ENCODE measurements at regions not wholly inside any gene's neighbourhood (a gene's known extent, or its start where the extent isn't known, plus 50 kb on each side); places are given as distances from the start of the nearest gene placed in this dataset.

- no peak for DNase-seq
Measured at GRCh38 chr5:133705331-133705730, 93.0 kb upstream of the FSTL4 start.

DNA sequence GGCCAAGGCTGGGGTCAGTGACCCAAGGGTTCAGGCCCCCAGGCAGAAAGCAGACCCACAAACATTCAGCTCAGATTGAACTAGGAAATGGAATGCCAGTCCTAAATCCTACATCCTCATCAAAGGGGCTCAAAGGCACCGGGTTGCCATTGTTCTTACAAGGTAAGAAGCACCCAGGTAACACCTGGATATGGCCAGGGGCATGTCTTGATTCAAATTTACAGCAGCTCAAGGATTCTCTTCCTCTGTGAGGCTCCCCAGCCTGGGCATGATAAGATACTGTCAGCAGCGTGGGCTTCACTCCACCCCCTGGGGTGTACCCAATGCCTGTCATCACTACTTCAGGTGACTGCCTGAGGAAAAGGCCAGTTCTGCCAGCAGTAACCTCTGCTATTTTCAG lies 92.1 kb upstream of the FSTL4 start:
- no peak for DNase-seq

DNA sequence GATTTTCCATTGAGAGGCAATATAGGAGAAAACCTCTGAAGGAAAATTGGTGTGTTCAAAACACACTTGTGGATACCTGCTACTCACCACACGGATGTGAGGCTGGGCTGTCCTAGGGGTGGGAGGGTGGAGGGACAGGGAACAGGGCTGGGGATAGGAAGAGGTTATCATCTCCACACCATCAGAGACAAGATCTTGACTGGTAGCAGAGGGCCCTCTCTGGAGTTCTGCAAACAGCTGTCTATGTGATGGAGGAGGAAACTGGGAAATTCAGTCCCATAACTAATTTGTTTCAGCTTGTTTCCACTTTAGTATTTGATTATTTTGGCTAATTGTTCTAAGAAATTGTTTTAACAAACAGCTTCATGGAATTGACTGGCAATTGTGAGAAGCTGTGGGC lies 91.6 kb upstream of the FSTL4 start:
- DNase-seq: no peak

- DNase-seq: no peak
Measured at GRCh38 chr5:133702791-133703770, 90.7 kb upstream of the FSTL4 start.

DNA sequence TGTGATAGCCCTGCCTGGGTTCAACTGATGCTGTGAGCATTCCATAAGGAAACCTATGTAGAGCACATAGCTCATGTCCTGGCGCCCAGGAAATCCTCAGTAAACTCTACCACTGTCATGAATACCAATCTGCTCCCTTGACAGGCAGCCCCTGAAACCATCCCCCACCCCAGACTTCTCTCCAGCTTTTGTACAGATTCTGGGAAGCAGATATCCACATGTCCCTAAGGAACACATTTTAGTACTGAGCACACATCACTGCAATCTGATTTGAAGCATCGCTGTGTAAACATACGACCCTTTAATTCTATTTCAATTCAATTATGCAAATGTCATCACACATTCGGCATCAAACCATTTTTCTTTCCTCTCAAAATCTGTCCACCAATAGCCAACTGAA lies 89.5 kb upstream of the FSTL4 start:
- no peak for DNase-seq

GRCh38 chr5:133700251-133700650 lies 87.9 kb upstream of the FSTL4 start:
- DNase-seq: no peak

DNA sequence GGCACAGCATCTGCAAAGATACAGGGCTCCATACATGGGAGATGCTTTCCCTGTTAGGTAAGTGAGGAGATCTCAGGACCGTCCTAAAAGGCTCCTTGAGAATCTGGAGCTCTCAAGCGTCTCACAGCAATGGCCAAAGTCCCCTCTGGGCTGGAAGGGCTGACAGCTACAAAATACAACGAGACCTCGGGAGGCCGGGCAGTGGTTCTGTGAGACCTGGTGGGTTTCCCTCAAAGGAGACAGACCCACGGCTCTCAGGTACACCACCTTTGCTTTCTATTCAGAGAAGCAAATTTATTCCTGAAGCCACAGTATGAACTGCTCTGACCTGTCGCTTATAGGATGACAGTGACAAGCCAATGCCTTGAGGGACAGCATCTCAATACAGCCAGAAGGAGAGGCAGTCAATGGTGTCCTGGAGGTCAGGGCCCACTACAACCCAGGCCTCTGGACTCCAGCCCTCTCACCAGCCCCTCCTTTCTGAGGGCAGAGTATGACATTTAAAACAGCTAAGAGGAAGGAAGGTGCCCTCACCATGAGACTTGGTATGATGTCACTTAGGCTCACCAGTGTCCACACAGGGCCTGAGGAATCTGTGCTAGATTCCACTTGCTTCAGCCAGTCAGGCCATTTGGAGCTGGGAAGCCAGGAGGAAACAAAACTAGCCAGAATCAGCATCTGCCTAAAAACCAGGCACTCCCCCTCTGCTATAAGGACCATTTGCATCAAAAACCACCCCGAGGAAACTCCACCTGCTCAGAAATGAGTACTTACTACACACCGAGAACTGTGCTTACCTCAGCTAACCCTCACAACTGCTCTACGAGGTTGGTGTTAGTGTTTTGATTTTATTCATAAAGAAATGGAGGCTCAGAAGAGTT lies 86.5 kb upstream of the FSTL4 start:
- no peak for DNase-seq

- no peak for DNase-seq
Measured at GRCh38 chr5:133698259-133698554, 85.9 kb upstream of the FSTL4 start.

DNA sequence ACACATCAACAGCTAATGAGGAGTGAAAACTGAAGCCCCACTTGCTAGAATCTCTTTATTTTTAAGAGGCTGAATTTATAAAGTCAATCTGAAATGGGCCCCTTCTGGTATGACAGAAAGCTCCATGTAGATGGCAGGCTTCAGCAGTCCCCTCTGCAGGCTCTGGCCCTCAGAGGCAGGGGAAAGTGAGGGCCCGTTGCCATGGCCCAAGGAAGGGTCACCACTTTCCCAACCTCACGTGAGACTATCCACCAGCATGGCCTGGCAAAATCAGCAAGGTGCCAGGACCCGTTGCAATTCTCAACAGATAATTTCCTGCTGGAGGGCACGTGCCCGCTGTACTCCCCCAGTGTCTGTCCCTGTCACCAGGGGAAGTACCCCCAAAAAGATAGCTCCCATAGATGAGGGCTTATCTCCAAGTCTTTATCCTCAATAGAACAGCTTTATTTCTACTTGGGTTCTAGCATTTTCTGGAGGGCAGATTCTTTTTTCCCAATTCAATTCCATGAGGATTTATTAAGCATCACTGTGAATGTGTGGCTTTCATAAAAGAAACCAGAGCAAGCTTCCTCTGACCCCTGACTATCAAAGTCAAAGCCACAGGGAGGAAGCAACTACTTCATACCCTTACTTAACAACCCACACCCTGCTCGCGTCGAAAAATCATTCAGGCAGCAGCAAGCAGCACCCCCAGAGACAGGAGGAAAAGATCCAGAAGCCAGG lies 85.4 kb upstream of the FSTL4 start:
- DNase-seq: no peak

GRCh38 chr5:133696782-133697507 lies 84.6 kb upstream of the FSTL4 start:
- peak in 5 of 14 donors; percentile 6 to 29 (median 19) for DNase-seq

DNA sequence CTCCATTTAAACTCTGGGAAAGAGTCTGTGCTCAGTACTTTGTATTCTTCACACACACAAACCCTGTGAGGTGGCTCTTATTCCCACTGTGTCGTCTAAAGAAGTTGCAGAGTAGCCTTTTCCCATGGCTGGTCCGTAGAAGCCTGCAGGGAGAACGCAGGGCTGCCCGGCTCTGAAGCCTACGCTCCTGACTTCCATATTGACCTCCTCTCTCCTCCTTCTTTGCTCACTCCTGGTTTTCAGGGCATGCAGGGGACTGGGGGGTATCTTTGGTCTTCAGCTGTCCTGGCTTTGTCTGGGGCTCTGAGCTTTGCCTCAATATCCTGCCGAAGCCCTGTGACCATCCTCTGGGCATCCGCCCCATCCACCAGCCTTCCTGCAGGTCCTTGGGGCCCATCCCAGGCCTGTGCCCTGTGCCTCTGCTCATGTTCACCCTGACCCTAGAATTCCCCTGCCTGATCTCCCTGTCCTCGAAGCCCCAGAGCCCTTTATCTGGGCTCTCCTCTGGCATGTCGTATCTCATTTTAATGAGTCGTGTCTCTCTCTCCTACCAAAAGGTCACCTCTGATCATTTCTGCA lies 83.8 kb upstream of the FSTL4 start:
- DNase-seq: no peak

- no peak for DNase-seq
Measured at GRCh38 chr5:133694181-133694831, 82.0 kb upstream of the FSTL4 start.

GRCh38 chr5:133691448-133691847 lies 79.1 kb upstream of the FSTL4 start:
- DNase-seq: no peak

- no peak for DNase-seq
Measured at GRCh38 chr5:133690746-133691145, 78.4 kb upstream of the FSTL4 start.

DNA sequence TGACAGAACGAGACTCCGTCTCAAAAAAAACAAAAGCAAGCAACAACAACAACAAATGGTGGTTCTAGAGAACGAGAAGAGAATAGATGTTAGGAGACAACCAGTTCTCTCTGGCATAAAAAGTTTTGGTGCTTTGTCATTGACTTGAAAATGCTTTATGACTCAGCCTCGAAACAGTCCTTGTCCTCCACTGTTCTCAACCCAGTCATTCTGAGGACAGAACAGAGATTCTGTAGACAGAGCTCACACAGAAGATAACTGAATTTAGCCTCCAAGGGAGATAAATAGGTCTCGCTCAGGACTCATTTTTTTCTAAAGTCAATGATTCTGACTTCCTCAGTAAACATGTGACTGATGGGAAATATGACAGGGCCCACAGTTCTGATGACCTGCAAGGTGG lies 76.0 kb upstream of the FSTL4 start:
- no peak for DNase-seq

GRCh38 chr5:133687212-133688061 lies 75.1 kb upstream of the FSTL4 start:
- no peak for DNase-seq

DNA sequence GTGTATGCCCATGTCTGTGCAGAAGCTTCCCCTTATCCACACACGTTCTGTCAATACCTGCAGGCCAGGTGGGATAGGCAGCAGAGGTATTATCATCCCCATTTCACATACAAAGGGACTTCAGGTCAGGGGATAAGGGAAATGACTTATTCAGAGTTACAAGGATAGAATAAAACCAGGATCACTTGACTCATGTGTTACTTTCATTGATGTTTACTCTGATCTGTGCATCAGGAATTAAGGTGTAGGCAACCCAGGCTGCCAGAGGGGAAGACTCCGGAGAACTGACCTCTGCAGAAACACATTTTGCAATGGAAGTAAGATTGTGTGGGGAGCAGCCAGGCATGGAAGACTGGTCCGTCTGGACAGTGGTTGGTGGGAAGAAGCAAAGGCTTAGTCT lies 74.2 kb upstream of the FSTL4 start:
- no peak for DNase-seq

DNA sequence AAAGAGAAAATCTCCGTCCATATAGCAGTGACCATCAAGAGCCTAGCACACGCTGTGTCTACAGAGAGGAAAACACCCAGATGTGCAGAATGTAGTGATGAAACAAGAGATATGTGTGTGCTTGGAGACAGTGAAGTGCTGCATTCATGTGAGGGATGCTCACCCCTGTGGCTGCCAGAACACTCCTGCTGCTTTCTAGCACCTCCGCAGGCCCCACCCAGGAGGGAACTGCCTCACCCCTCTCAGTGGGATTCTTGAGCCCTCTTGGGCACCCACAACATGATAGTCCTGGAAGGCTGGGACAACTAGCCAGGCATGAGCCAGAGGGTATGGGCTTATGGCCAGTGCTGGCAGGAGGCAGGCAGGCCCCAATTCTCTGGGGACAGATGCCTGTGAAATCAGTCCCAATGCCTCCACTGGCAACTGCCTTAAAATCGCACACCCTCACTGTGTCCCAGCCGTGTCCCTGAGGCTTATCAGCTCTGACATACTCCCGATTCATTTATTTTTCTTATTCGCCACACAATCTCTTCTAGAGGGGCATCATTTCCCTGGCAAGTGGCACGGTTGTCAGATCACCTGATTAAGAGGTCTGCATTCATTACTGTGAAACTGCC lies 73.2 kb upstream of the FSTL4 start:
- DNase-seq: no peak

GRCh38 chr5:133683646-133684596 lies 71.6 kb upstream of the FSTL4 start:
- DNase-seq: no peak

Measured in C1 segment of cervical spinal cord (tissue), 14 donors.